ENCODE measurements at regions not wholly inside any gene's neighbourhood (a gene's known extent, or its start where the extent isn't known, plus 50 kb on each side); places are given as distances from the start of the nearest gene placed in this dataset.

GRCh38 chr6:11333132-11333849 is 100.8 kb upstream of the NEDD9 start:
- TF ChIP-seq CTCF (IDR thresholded peaks at IDR 0.05) = no peak
- intact Hi-C loops (cut with micrococcal nuclease) = loop anchor here (5.0 kb wide), 1 partner anchor 164 kb away; no protein-coding TSS in a partner anchor
- H3K4me1 Mint-ChIP-seq (ENCODE audit: low read depth) = peaks cover 71% of the 10 kb centered on the region
- no peaks in the 10 kb centered on the region for H3K27me3 Mint-ChIP-seq
- no peak overlapping the region for H3K4me3 Mint-ChIP-seq
- H3K36me3 Mint-ChIP-seq (ENCODE audit: low read depth) = peaks cover 25% of the 10 kb centered on the region
- ChIA-PET POLR2A (interaction anchor here (1.2 kb wide), 3 partner anchors 31 to 48 kb away, joined by 3 to 4 read pairs (median 3); no protein-coding TSS in a partner anchor), CTCF (interaction anchor here (1.4 to 4.5 kb wide), 2 partner anchors 15 to 163 kb away, joined by 3 to 16 read pairs; no protein-coding TSS in a partner anchor)
- no peaks in the 10 kb centered on the region for H3K9me3 Mint-ChIP-seq
- peak overlapping the region; percentile 53 for H3K27ac Mint-ChIP-seq
- peak; percentile 14 for ATAC-seq
- DNase-seq = peak; percentile 43

GRCh38 chr6:11332463-11332862 is 100.0 kb upstream of the NEDD9 start:
- Mint-ChIP-seq H3K4me3 (no peak overlapping the region), H3K27ac (no peak overlapping the region)
- intact Hi-C loops (cut with micrococcal nuclease) = loop anchor here (5.0 kb wide), 1 partner anchor 165 kb away; no protein-coding TSS in a partner anchor

GRCh38 chr6:11331111-11331510 is 98.6 kb upstream of the NEDD9 start:
- CTCF ChIA-PET = interaction anchor here (1.0 to 4.5 kb wide), 6 partner anchors 52 to 165 kb away, joined by 3 to 16 read pairs (median 3); no protein-coding TSS in a partner anchor
- POLR2A ChIA-PET = interaction anchor here (1.5 to 1.7 kb wide), 2 partner anchors 23 to 50 kb away, joined by 4 to 5 read pairs; no protein-coding TSS in a partner anchor
- peak overlapping the region; percentile 88 for H3K27ac Mint-ChIP-seq
- no peaks in the 10 kb centered on the region for H3K27me3 Mint-ChIP-seq
- no peak for ATAC-seq
- H3K4me3 Mint-ChIP-seq = no peak overlapping the region
- peaks cover 39% of the 10 kb centered on the region for H3K36me3 Mint-ChIP-seq (ENCODE audit: low read depth)
- TF ChIP-seq CTCF (IDR thresholded peaks at IDR 0.05) = no peak
- intact Hi-C loops (cut with micrococcal nuclease) = loop anchor here (5.0 kb wide), 1 partner anchor 166 kb away; no protein-coding TSS in a partner anchor
- no peak for DNase-seq
- H3K9me3 Mint-ChIP-seq = no peaks in the 10 kb centered on the region
- H3K4me1 Mint-ChIP-seq (ENCODE audit: low read depth) = peaks cover 84% of the 10 kb centered on the region

More at GRCh38 chr6:11332463-11332862, 100.0 kb upstream of the NEDD9 start:
- CTCF ChIA-PET = interaction anchor here (1.4 to 4.5 kb wide), 3 partner anchors 14 to 164 kb away, joined by 3 to 16 read pairs (median 3); no protein-coding TSS in a partner anchor
- no peak for TF ChIP-seq CTCF (IDR thresholded peaks at IDR 0.05)
- Mint-ChIP-seq H3K36me3 (ENCODE audit: low read depth) (peaks cover 30% of the 10 kb centered on the region), H3K4me1 (ENCODE audit: low read depth) (peaks cover 74% of the 10 kb centered on the region), H3K27me3 (no peaks in the 10 kb centered on the region), H3K9me3 (no peaks in the 10 kb centered on the region)
- POLR2A ChIA-PET = interaction anchor here (1.2 to 1.7 kb wide), 5 partner anchors 22 to 49 kb away, joined by 3 to 5 read pairs (median 4); no protein-coding TSS in a partner anchor
- ATAC-seq (no peak), DNase-seq (no peak)

- ChIA-PET POLR2A (interaction anchor here (0.9 to 1.3 kb wide), 4 partner anchors 20 to 107 kb away, joined by 3 read pairs; no protein-coding TSS in a partner anchor), CTCF (interaction anchor here (1.1 to 4.5 kb wide), 4 partner anchors 52 to 166 kb away, joined by 3 to 16 read pairs (median 4); no protein-coding TSS in a partner anchor)
Observed at GRCh38 chr6:11330413-11330760, 97.9 kb upstream of the NEDD9 start.

More at GRCh38 chr6:11330413-11330760, 97.9 kb upstream of the NEDD9 start:
- Mint-ChIP-seq H3K4me1 (ENCODE audit: low read depth) (peaks cover 84% of the 10 kb centered on the region), H3K27ac (peak overlapping the region; percentile 88), H3K36me3 (ENCODE audit: low read depth) (peaks cover 35% of the 10 kb centered on the region), H3K27me3 (no peaks in the 10 kb centered on the region), H3K9me3 (no peaks in the 10 kb centered on the region), H3K4me3 (peak overlapping the region; percentile 7)
- DNase-seq (peak; percentile 35), ATAC-seq (no peak)
- intact Hi-C loops (cut with micrococcal nuclease) = loop anchor here (5.0 kb wide), 1 partner anchor 167 kb away; no protein-coding TSS in a partner anchor
- TF ChIP-seq CTCF (IDR thresholded peaks at IDR 0.05) = no peak

All from activated CD8-positive, alpha-beta T cell treated with anti-CD3 and anti-CD28 coated beads for 36 hours (primary cell).